Gastrocnemius medialis (tissue), 4 donors: ENCODE measurements at regions not wholly inside any gene's neighbourhood (a gene's known extent, or its start where the extent isn't known, plus 50 kb on each side); places are given as distances from the start of the nearest gene placed in this dataset.

Source experiments
- ATAC-seq, 2 donors: fragments of 150-250 bp; one replicate each; pipeline ENCODE4 v1.9.1; 2016
- DNase-seq, 2 donors: peaks; one replicate each; pipeline ENCODE4 v3.0.0-alpha.2; 2019
- H3K27ac ChIP-seq, 4 donors: fragments of 200-600 bp; sonication (generic); 1 replicate in 1 of 4; 2 replicates in 3 of 4; pipeline ENCODE4 v1.5.1; 2016 to 2018; ENCODE audit warnings: mild to moderate bottlenecking in 2 of 4, moderate library complexity in 1 of 4
- H3K27me3 ChIP-seq, 3 donors: fragments of 200-600 bp; sonication (generic) in 2 of 3; 1 replicate in 1 of 3; 2 replicates in 2 of 3; pipeline versions ENCODE4 v1.5.1 to v1.6.0; 2016 to 2019; ENCODE audit warnings: mild to moderate bottlenecking in 1 of 3, moderate library complexity in 1 of 3
- H3K36me3 ChIP-seq, 2 donors: fragments of 200-600 bp; sonication (generic) in 1 of 2; one replicate each; pipeline ENCODE4 v1.5.1; 2017 to 2018
- H3K4me1 ChIP-seq, 2 donors: fragments of 200-600 bp; sonication (generic) in 1 of 2; one replicate each; pipeline ENCODE4 v1.5.1; 2016 to 2017; ENCODE audit warnings: mild to moderate bottlenecking in 2 of 2
- H3K4me3 ChIP-seq, 4 donors: fragments of 200-600 bp; sonication (generic) in 3 of 4; 1 replicate in 1 of 4; 2 replicates in 3 of 4; pipeline ENCODE4 v1.5.1; 2016 to 2019; ENCODE audit warnings: mild to moderate bottlenecking in 2 of 4
- H3K9me3 ChIP-seq, 3 donors: fragments of 200-600 bp; sonication (generic) in 2 of 3; 1 replicate in 1 of 3; 2 replicates in 2 of 3; pipeline ENCODE4 v1.5.1; 2016 to 2019
- POLR2A ChIP-seq, 2 donors: fragments of 450-650 bp; IDR thresholded peaks; one replicate each; pipeline ENCODE4 v1.6.1; 2017; ENCODE audit warnings: antibody characterized with exemption in 2 of 2, mild to moderate bottlenecking in 2 of 2, moderate library complexity in 2 of 2
- in situ Hi-C, 4 donors: fragments of 200-750 bp; cut with MboI; loops; one replicate each; pipeline versions ENCODE4 v1.15.0 to v1.8.0; 2017; ENCODE audit warnings: low sequenced_read_pairs in 4 of 4
- intact Hi-C: fragments of 100-400 bp; cut with DNase I; formaldehyde crosslinking; loops from one replicate; pipeline ENCODE4 v1.15.1; 2023; ENCODE audit warnings: low total_unique reads
- TF ChIP-seq, protein P1 (sequence below), 5 experiments: fragments of 450-650 bp in 3 of 5; fragments of 200-600 bp in 2 of 5; sonication (generic) in 2 of 5; IDR thresholded peaks in 4 of 5; conservative IDR thresholded peaks in 1 of 5; 1 replicate in 4 of 5; 2 replicates in 1 of 5; pipeline ENCODE4 v1.5.1; 2016 to 2019; ENCODE audit warnings: antibody characterized with exemption in 5 of 5, mild to moderate bottlenecking in 3 of 5, moderate library complexity in 3 of 5

DNA sequence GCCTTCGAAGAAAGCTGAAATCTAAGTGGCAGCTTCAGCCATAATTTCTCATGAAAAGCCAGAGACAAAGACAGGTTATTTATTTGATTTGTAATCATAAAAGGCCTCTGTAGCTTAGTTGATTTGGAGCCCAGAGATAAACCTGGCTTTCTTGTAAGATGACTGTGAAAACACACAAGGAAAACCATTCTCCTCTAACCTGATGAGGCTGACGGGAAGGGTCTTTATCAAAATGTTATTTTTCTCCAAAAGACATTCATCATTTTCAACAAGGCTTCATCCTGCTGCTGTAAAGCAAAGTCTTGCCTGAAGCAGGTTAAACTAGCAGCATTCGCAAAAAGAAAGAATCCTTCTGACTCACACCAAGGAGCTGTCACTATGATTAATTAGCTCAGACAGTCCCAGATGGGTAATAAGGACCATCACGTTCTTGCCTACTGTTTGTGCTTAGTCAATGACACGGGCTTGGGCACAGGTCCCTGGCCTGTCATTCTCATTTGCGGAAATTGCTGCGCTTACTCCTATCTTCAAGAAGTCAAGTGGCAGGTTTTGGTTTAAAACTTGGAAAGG lies 286.6 kb downstream of the C12orf75 start:
- Histone ChIP-seq H3K36me3 (no peaks in the 10 kb centered on the region), H3K9me3 (no peaks in the 10 kb centered on the region), H3K27ac (no peak overlapping the region), H3K4me3 (no peak overlapping the region), H3K27me3 (no peaks in the 10 kb centered on the region), H3K4me1 (no peaks in the 10 kb centered on the region)
- in situ Hi-C loops (no loop called here), intact Hi-C loops (no loop called here)
- TF ChIP-seq, protein P1, sequence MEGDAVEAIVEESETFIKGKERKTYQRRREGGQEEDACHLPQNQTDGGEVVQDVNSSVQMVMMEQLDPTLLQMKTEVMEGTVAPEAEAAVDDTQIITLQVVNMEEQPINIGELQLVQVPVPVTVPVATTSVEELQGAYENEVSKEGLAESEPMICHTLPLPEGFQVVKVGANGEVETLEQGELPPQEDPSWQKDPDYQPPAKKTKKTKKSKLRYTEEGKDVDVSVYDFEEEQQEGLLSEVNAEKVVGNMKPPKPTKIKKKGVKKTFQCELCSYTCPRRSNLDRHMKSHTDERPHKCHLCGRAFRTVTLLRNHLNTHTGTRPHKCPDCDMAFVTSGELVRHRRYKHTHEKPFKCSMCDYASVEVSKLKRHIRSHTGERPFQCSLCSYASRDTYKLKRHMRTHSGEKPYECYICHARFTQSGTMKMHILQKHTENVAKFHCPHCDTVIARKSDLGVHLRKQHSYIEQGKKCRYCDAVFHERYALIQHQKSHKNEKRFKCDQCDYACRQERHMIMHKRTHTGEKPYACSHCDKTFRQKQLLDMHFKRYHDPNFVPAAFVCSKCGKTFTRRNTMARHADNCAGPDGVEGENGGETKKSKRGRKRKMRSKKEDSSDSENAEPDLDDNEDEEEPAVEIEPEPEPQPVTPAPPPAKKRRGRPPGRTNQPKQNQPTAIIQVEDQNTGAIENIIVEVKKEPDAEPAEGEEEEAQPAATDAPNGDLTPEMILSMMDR (IDR thresholded peaks at IDR 0.05 in 4 of 5, conservative IDR thresholded peaks at IDR 0.05 in 1 of 5) = no peak
- TF ChIP-seq POLR2A (IDR thresholded peaks at IDR 0.05) = no peak
- DNase-seq (no peak), ATAC-seq (no peak)

DNA sequence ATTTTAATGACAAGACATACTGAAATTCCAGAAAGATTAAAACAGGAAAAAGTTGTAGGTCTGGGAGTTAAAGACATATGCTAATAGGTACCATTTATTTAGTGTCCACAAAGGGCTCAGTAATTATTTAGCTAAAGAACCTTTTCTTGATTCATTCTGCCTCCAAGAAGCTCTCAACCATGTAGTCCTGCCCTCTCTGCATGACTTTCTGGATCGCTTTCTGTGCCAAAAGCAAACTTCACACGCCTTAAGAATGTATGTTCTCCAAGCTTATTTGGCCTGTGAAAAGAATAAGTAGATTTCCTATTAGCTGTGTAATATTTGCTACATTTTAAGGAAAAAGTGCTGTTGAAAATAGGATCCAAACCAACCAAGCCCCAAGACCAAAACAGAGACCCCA lies 291.7 kb downstream of the C12orf75 start:
- Histone ChIP-seq H3K36me3 (no peaks in the 10 kb centered on the region), H3K4me3 (no peak overlapping the region), H3K27me3 (no peaks in the 10 kb centered on the region), H3K4me1 (no peaks in the 10 kb centered on the region), H3K27ac (no peak overlapping the region), H3K9me3 (no peaks in the 10 kb centered on the region)
- ATAC-seq (no peak), DNase-seq (no peak)
- in situ Hi-C loops (no loop called here), intact Hi-C loops (no loop called here)
- TF ChIP-seq POLR2A (IDR thresholded peaks at IDR 0.05) = no peak
- TF ChIP-seq, protein P1 (IDR thresholded peaks at IDR 0.05 in 4 of 5, conservative IDR thresholded peaks at IDR 0.05 in 1 of 5) = no peak

DNA sequence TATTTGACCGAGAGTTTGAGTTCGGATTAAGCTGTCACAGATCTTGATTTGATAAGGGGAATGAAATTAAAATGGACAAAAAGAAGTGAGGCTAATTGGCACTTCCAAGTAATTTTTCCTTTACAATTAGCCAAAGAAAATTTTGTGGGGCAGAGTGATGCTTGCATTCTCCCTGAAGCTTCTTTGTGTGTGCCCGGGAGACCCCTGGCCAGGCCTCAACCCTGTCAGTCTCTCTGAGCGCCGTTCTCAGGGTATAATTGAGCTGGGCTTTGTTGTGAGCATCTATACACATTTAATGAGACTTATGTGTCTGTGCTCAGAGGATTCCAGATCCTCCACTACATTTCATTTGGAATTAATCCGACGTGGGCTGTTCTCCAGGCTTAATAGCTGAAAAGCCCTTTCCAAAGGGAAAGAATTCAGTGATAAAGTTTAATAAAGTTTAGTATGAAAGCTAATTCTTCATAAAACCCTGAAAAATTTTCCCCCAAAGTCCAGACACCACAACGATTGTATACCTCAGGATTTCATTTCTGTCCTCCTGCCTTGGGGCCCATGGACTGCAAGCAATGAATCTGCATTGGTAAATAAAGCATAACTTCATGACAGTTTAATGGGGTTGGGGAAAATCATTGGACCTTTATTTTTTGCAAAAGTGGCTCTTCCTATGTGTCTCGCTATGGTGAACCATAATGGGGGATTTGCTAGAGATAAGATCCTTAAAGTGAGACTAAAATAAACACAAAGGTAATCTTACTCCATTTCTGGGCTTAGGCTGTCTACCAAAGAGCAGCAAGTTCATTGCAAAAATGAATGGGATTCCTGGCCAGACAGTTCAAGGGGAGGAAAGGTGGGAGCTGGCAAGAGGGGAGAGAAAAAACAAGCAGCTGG lies 292.6 kb downstream of the C12orf75 start:
- Histone ChIP-seq H3K27me3 (no peaks in the 10 kb centered on the region), H3K27ac (no peak overlapping the region), H3K4me3 (no peak overlapping the region), H3K36me3 (no peaks in the 10 kb centered on the region), H3K4me1 (no peaks in the 10 kb centered on the region), H3K9me3 (no peaks in the 10 kb centered on the region)
- ATAC-seq (no peak), DNase-seq (no peak)
- TF ChIP-seq, protein P1 (IDR thresholded peaks at IDR 0.05 in 4 of 5, conservative IDR thresholded peaks at IDR 0.05 in 1 of 5) = no peak
- TF ChIP-seq POLR2A (IDR thresholded peaks at IDR 0.05) = no peak
- in situ Hi-C loops = no loop called here
- intact Hi-C loops = no loop called here

DNA sequence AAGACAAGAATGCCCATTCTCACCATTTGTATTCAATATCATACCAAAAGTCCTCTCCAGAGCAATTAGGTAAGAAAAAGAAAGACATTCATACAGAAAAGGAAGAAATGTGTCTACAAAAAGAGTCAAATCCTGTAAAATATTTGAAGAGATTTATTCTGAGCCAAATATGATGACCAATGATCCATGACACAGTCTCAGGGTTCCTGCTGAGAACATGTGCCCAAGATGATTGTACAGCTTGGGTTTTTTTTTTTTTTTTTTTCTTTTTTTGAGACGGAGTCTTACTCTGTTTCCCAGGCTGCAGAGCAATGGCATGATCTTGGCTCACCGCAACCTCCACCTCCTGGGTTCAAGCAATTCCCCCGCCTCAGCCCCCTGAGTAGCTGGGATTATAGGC lies 296.2 kb downstream of the C12orf75 start:
- DNase-seq = no peak
- Histone ChIP-seq H3K27me3 (no peaks in the 10 kb centered on the region), H3K9me3 (no peaks in the 10 kb centered on the region), H3K27ac (no peak overlapping the region), H3K36me3 (no peaks in the 10 kb centered on the region), H3K4me1 (no peaks in the 10 kb centered on the region), H3K4me3 (no peak overlapping the region)
- no peak for TF ChIP-seq POLR2A (IDR thresholded peaks at IDR 0.05)
- TF ChIP-seq, protein P1 (IDR thresholded peaks at IDR 0.05 in 4 of 5, conservative IDR thresholded peaks at IDR 0.05 in 1 of 5) = no peak
- no peak for ATAC-seq
- intact Hi-C loops = no loop called here
- in situ Hi-C loops = no loop called here
